NK-92 treated with Interleukin-12 subunit alpha and Interleukin-12 subunit beta, amount 100 ng/mL, for 24 hours (cell line): ENCODE measurements at regions not wholly inside any gene's neighbourhood (a gene's known extent, or its start where the extent isn't known, plus 50 kb on each side); places are given as distances from the start of the nearest gene placed in this dataset.
"Not testable (repeated sequence)": the region's sequence is repeated elsewhere in the genome, so short reads cannot be mapped to it uniquely, and the experiment has no call there.

ENCODE experiments used
- DNase-seq: peaks from one replicate; lab custom pipeline; 2025; lab: John Stamatoyannopoulos, UW

GRCh38 chr1:30378991-30379581 lies 344.3 kb downstream of the MATN1 start:
- no peak for DNase-seq

- DNase-seq: no peak
Observed at GRCh38 chr1:30378003-30378596, 345.3 kb downstream of the MATN1 start.

- no peak for DNase-seq
Observed at GRCh38 chr1:30377230-30378002, 346.0 kb downstream of the MATN1 start.

- DNase-seq: no peak
Observed at GRCh38 chr1:30376054-30376697, 347.2 kb downstream of the MATN1 start.

- no peak for DNase-seq
Observed at GRCh38 chr1:30375156-30375555, 348.2 kb downstream of the MATN1 start.

- DNase-seq: no peak
Observed at GRCh38 chr1:30374400-30375070, 348.9 kb downstream of the MATN1 start.

- DNase-seq: no peak
Observed at GRCh38 chr1:30373471-30374399, 349.6 kb downstream of the MATN1 start.

- no peak for DNase-seq
Observed at GRCh38 chr1:30372792-30373433, 350.5 kb downstream of the MATN1 start.

GRCh38 chr1:30371888-30372791 lies 351.2 kb downstream of the MATN1 start:
- DNase-seq: no peak

- no peak for DNase-seq
Observed at GRCh38 chr1:30371179-30371788, 352.1 kb downstream of the MATN1 start.

GRCh38 chr1:30368651-30369240 lies 354.6 kb downstream of the MATN1 start:
- DNase-seq: no peak

GRCh38 chr1:30366911-30367310 lies 356.5 kb downstream of the MATN1 start:
- DNase-seq: no peak

- no peak for DNase-seq
Observed at GRCh38 chr1:30366199-30366598, 357.2 kb downstream of the MATN1 start.

- no peak for DNase-seq
Observed at GRCh38 chr1:30365596-30365995, 357.8 kb downstream of the MATN1 start.

GRCh38 chr1:30363031-30363430 lies 360.4 kb downstream of the MATN1 start:
- DNase-seq: no peak

GRCh38 chr1:30362603-30362990 lies 360.8 kb downstream of the MATN1 start:
- DNase-seq: no peak

GRCh38 chr1:30361890-30362602 lies 361.3 kb downstream of the MATN1 start:
- not testable (repeated sequence) for DNase-seq

GRCh38 chr1:30360753-30361152 lies 362.6 kb downstream of the MATN1 start:
- no peak for DNase-seq
